ENCODE measurements at regions not wholly inside any gene's neighbourhood (a gene's known extent, or its start where the extent isn't known, plus 50 kb on each side); places are given as distances from the start of the nearest gene placed in this dataset.
"Not testable (repeated sequence)": the region's sequence is repeated elsewhere in the genome, so short reads cannot be mapped to it uniquely, and the experiment has no call there.

DNA sequence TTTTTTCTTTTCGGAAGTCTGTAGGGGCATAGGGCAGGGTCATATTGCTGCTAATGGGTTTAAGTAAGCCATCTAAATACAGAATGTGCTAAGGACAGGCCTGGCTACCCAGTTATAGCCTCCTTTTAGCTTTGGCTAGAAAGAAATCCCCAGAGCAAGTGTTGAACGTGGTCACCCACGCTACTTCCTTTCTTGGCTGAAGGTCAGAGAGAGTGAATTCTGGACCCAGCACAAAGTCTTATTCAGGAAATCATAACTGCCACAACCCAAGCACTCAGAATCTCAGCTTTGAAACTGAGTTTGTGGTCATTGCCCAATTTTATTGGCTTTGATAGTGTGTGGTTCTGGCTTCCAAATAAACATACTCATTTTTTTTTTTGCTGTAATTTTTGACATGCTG lies 542.1 kb upstream of the ATP2B1 start:
- DNase-seq = no peak

GRCh38 chr12:90250042-90250441 lies 541.4 kb upstream of the ATP2B1 start:
- DNase-seq = no peak

DNA sequence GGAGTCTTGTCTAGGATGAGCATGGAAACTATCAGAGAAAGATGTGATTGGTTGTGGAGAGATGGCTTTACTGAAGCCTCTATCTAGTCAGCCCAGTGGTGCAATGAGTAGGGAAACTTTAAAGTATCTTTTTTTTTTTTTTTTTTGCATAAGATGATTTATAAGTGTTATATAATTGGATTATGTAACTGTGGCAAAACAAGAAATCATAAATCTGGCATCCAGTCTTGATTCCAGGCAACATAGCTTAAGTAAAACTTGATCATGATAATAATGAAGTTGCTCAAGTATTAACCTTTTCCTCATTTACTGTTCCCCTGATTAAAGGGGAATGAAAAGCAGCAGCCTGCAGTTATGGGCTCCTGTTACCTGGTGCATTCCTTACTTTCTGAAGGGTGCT lies 538.0 kb upstream of the ATP2B1 start:
- DNase-seq = no peak

- no peak for DNase-seq
Observed at GRCh38 chr12:90245391-90245790, 536.8 kb upstream of the ATP2B1 start.

DNA sequence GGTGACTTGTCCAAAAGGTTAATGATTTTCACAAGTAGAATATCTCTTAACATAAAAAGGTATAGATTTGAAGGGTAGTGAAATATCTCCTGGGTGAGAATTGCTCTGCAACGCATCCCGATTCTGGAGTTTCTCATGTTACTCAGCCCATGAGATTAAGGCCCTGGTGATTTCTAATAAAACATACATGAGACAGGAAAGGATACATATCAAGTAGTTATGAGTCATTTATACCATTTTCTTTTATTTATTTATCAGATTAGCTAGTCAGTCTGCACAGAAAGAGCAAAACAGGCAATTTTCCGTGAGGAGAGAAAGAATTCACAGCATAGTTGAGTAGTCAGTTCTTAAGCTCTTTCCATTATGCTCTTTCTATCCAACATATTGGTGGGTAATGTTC lies 535.6 kb upstream of the ATP2B1 start:
- DNase-seq = no peak

- DNase-seq = no peak
Observed at GRCh38 chr12:90243211-90243610, 534.6 kb upstream of the ATP2B1 start.

- no peak for DNase-seq
Observed at GRCh38 chr12:90239732-90240260, 531.2 kb upstream of the ATP2B1 start.

GRCh38 chr12:90238663-90239271 lies 530.1 kb upstream of the ATP2B1 start:
- DNase-seq = no peak

DNA sequence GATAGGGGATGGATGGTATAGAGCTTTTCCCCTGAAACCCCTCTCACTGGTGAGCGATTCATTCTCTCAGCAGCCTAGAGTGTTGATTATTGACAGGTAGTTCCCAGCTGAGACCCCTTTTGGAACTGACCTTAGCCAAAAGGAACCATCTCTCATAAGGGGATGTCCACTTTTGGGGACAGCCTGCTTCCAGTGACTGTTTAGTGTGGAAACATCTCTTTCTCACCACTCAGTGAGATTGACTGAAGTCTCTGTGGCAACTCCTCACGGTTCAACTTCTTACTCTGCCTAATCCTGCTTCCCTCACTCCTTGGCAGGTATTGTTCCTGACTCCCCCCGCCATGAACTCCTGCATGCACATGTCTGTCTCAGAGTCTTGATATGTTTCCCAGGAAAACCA lies 529.2 kb upstream of the ATP2B1 start:
- DNase-seq = no peak

DNA sequence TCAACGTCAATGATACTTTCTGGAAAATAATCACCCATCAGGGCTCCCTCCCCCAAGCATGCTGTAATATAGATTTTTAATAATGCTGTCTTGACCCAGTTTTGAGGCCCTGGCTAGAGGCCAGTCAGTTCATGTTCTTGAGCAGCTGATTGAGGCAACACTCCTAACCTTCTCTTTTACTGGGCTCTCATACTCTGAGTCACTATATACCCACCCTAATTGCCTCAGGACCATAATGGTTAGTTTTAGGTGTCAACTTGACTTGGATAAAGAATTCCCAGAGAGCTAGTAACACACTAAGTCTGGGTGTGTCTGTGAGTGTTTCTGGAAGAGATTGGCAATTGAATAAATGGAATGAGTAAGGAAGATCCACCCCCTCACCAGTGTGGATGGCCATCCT lies 527.0 kb upstream of the ATP2B1 start:
- no peak for DNase-seq

- DNase-seq = no peak
Observed at GRCh38 chr12:90234472-90234871, 525.8 kb upstream of the ATP2B1 start.

- no peak for DNase-seq
Observed at GRCh38 chr12:90233168-90234100, 524.8 kb upstream of the ATP2B1 start.

DNA sequence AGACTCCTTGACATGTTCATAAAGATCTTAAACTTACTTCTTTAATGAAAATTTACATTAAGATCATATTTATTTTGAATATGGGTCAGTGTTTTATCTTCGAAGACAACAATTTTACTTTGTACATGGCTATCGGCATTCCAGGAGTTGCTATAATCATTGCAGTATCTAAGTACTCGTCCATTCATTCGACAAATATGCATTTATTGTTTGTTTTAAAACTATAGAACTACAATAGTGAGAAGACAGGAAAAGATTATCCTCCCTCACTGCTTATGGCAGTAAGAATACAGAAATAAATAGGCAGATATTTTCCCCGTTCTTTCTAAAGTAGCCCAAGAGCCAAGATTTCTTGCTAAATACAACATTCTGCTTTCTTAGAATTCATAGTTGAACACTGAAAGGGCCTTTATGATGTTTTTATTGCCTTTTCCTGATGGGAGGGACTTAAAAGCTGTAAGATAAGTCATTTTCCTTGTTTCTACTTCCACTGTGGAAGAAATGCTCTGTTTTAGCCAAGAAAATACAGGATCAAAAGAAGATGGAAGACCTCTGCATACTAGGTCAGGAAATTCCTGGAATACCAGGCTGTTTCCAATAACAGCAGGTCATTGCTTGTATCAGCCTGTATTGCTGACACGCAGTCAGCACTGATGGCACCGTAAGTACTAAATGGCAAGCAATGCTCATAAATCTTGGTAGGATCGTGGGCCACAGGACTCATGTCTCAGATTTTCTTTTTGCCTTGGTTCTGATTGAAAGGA lies 521.0 kb upstream of the ATP2B1 start:
- no peak for DNase-seq

GRCh38 chr12:90226211-90226610 lies 517.6 kb upstream of the ATP2B1 start:
- DNase-seq = no peak

DNA sequence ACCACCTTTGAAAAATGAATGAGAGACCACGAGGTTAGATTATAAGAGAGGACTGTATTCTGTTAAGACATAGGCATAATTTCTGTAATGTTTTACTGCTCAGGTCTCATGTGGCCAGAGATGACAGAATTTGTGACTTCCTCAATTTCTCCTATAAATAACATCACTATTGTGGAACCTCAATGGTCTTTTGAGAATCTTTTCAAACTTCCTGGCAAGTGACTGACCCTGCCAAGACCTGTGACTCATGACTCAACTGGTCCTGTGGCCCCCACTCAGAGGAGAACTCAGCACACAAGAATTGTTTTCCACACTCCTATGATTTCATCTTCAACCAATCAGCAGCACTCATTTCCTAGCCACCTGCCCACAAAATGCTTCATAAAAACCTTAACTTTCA lies 508.2 kb upstream of the ATP2B1 start:
- DNase-seq = no peak

DNA sequence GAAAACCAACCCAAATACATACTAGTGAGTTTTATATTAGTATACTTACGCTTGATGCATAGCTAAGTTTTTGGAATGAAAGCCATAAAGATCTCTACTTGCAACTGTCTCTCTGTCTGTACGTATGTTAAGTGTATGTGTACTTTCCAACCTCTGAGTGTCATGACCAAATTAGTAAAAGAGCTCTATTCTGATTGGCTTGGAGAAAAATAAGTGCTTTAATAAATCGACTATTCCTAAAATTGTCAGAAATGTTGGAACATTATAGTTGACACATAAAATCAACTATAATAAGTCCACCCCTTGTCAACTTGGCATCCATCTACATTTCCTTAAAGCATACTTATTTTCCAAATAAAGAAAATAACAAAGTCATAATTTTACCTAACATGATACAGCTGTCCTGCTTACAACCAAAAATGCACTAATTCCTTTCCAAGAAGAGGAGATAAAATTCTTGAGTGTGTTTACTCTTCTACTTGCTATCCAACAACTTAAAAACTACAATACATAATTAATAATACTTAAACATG lies 507.4 kb upstream of the ATP2B1 start:
- DNase-seq = no peak

DNA sequence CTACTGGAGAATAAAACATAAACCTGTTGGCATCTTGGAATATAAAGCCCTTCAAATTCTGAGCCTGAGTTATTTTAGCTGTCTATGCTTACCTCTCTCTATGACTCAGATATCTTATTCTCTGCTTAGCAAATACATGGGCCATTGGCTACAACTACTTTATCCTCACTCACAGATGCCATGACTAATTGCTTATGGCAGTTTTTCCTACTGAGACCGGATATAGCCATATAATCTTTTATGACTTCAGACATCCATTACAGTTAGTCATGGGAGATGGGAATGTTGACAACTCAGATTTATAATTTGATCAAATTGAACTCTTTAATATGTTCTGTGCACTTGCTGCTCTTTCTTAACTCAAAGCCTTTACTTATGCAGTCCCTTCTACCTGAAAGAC lies 502.4 kb upstream of the ATP2B1 start:
- DNase-seq = no peak

DNA sequence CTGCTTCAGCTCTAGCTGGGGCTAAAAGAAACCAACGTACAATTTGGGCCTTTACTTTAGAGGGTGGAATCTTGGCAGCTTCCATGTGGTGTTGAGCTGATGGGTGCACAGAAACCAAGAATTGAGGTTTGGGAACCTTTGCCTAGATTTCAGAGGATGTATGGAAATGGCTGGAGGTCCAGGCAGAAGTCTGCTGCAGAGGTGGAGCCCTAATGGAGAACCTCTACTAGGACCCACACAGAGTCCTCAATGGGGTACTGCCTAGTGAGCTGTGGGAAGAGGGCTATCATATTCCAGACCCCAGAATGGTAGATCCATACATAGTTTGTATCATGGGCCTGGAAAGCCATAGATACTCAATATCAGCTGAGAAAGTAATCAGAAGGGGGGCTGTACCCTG lies 500.4 kb upstream of the ATP2B1 start:
- DNase-seq = no peak

DNA sequence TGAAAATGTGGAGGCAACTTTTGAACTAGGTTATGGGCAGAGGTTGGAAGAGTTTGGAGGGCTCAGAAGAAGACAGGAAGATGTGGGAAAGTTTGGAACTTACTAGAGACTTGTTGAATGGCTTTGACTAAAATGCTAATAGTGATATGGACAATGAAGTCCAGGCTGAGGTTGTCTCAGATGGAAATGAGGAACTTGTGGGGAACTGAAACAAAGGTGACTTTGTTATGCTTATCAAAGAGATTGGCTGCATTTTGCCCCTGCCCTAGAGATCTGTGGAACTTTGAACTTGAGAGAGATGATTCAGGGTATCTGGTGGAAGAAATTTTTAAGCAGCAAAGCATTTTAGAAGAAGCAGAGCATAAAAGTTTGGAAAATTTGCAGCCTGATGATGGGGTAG lies 499.7 kb upstream of the ATP2B1 start:
- not testable (repeated sequence) for DNase-seq

DNA sequence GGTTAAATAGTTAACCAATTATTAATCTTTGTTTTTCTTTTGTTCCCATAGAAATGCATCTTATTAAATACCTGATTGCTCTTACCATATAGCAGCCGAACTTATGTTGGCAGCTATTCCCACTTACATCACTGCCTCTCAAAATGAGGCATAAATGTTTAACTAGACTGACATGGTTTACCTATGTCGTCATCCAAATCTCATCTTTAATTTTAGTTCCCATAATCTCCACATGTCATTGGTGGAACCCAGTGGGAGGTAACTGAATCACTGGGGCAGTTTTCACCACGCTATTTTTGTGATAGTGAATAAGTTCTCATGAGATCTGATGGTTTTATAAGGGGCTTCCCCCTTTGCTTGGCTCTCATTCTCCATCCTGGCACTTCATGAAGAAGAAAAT lies 499.2 kb upstream of the ATP2B1 start:
- no peak for DNase-seq

DNA sequence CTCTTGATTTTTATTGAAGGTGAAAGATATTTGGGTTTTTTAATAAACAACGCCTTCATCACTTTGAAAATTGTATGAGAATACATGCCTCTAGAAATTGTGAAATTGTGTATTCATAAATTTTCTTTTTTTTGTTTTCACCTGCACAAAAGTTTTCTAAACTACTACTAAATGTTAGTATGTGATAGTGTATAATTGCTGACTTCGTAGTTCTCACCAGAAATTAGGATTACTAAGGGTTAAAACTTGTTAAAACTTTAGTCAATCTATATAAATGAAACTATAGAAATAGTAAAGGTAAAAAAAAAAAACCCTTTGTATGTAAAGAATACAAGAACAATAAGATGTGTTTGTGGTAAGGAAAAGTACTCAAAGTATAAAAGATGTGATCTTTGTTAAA lies 496.5 kb upstream of the ATP2B1 start:
- DNase-seq = no peak

DNA sequence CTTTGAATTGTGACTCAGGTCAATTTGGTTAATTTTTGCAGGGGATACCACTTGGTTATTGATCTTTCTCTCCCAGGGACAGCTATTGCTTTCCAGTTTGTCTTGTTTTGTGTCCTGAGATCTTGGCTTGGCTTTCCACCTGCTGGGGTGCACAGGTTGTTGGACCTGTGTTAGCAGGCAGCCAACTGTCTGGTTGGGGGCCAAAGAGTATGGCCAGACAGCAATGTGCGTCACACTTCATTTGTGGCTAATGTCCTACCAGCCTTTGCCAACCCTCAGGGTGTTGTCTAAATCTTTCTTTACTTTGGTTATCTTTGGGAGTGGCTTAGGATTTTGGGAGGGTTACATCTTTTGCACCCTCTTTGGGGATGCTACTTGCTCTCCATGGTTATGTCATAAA lies 494.9 kb upstream of the ATP2B1 start:
- DNase-seq = no peak

- no peak for DNase-seq
Observed at GRCh38 chr12:90199006-90199405, 490.4 kb upstream of the ATP2B1 start.
